GM12865 (cell line): ENCODE measurements at regions not wholly inside any gene's neighbourhood (a gene's known extent, or its start where the extent isn't known, plus 50 kb on each side); places are given as distances from the start of the nearest gene placed in this dataset.

Experiments used
- DNase-seq: peaks from one replicate; pipeline ENCODE4 v3.0.0; 2010; ENCODE audit warnings: low read depth
- H3K4me3 ChIP-seq: 2 replicates; pipeline ENCODE4 v1.5.1; 2011; ENCODE audit warnings: mild to moderate bottlenecking, low read depth, low read length, control low read depth
- TF ChIP-seq, protein P1 (sequence below): IDR thresholded peaks from 2 replicates; pipeline ENCODE4 v1.5.1; 2011; ENCODE audit warnings: low read length, control low read depth, low read depth, inconsistent platforms; ENCODE audit not compliant: insufficient read depth; ENCODE audit errors: missing control alignments

DNA sequence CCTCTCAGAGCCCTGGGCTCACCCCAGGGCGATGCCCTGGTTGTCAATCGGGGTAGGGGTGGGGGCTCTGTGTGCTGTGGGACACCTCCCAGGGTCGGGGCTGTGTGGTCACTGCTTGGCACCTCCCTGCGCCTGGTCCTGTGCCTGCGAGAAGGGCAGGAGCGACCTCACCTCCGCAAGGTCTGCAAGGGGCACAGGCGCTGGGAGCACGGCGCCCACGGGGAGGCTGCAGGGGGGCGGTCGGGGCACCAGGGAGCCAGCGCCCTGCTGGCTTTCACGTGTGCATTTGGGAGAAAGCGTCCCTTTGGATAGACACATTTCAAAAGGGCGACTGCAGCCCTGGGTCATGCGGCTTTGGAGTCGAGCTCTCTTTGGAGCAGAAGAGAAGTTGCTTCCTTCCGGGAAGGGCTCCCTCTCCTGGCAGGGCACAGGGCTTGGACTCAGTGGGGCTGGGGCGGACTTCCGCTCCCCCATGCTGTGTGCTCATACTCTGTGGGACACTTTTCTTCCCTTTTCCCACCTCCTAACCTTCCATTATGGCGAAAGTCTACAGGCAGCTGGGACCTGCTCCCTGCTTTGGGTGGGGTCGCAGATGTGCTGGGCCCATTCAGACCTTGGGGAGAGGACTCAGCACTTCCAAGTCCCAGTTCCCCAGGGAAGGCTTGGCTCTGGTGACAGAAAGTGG, 52.9 kb upstream of the SLC28A3 start:
- no peak overlapping the region for H3K4me3 ChIP-seq
- DNase-seq, result no peak
- TF ChIP-seq, protein P1, sequence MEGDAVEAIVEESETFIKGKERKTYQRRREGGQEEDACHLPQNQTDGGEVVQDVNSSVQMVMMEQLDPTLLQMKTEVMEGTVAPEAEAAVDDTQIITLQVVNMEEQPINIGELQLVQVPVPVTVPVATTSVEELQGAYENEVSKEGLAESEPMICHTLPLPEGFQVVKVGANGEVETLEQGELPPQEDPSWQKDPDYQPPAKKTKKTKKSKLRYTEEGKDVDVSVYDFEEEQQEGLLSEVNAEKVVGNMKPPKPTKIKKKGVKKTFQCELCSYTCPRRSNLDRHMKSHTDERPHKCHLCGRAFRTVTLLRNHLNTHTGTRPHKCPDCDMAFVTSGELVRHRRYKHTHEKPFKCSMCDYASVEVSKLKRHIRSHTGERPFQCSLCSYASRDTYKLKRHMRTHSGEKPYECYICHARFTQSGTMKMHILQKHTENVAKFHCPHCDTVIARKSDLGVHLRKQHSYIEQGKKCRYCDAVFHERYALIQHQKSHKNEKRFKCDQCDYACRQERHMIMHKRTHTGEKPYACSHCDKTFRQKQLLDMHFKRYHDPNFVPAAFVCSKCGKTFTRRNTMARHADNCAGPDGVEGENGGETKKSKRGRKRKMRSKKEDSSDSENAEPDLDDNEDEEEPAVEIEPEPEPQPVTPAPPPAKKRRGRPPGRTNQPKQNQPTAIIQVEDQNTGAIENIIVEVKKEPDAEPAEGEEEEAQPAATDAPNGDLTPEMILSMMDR, result no peak

- no peak overlapping the region for H3K4me3 ChIP-seq
- TF ChIP-seq, protein P1, result no peak
- DNase-seq, result no peak
Measured at GRCh38 chr9:84394036-84394435, 53.5 kb upstream of the SLC28A3 start.

GRCh38 chr9:84397151-84397728, 56.7 kb upstream of the SLC28A3 start:
- TF ChIP-seq, protein P1, result peak; percentile 76
- no peak overlapping the region for H3K4me3 ChIP-seq

DNA sequence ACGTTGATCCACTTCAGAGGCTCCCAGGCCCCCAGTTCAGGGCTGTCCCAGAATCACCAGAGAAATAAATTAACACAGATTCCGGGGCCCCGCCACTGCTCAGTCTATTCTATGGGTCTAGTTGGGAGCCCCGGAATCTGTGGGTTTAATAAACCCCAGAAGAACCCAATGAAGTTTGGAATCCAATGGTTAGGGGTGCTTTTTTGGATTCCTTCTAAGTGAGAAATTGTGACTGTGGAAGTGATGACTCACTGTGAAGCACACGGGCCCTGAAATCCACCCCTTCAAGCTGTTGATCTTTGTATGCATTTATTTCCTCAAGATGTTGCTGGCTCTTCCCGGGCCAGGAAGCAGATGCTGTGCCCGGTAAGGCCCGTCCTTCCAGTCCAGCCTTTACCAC, 57.3 kb upstream of the SLC28A3 start:
- TF ChIP-seq, protein P1, result no peak
- H3K4me3 ChIP-seq, result no peak overlapping the region
- DNase-seq, result peak; percentile 9

More at GRCh38 chr9:84397151-84397728, 56.7 kb upstream of the SLC28A3 start:
- peak; percentile 73 for DNase-seq

DNA sequence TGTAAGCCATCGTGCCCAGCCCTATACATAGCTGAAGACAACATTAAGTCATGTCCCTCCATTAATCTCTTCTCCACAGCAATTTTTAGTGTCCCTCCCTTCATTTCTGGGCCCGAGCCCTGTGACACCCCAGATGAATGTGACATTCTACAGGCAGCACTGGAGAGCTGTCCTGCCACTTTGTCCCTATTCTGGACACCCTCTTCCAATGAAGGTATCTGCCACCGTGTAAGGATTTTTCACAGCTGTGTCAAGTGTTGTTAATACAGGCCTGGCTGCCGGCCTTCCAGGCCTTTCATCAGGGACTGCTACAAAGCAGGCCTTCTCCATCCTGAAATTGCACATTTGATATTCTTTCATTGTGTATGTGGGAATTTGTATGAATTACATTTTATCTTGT, 62.0 kb upstream of the SLC28A3 start:
- TF ChIP-seq, protein P1, result no peak
- H3K4me3 ChIP-seq, result no peak overlapping the region
- no peak for DNase-seq

GRCh38 chr9:84403288-84403687, 62.7 kb upstream of the SLC28A3 start:
- TF ChIP-seq, protein P1, result no peak
- no peak overlapping the region for H3K4me3 ChIP-seq
- DNase-seq, result no peak
